GM23338 (cell line): ENCODE measurements at regions not wholly inside any gene's neighbourhood (a gene's known extent, or its start where the extent isn't known, plus 50 kb on each side); places are given as distances from the start of the nearest gene placed in this dataset.

Source experiments
- CREB1 ChIP-seq: fragments of 250-450 bp; sonication (Bioruptor Pico); IDR thresholded peaks from 2 replicates; pipeline ENCODE4 v1.5.0; 2020; ENCODE audit warnings: low read depth, mild to moderate bottlenecking, moderate library complexity
- EZH2 ChIP-seq: fragments of 200-600 bp; sonication (generic); IDR thresholded peaks from one replicate; pipeline ENCODE4 v1.8.0; 2017; ENCODE audit warnings: antibody characterized with exemption, mild to moderate bottlenecking, low read depth; ENCODE audit not compliant: unreplicated experiment
- EZH2phosphoT487 ChIP-seq: fragments of 200-600 bp; sonication (generic); IDR thresholded peaks from one replicate; pipeline ENCODE4 v1.8.1; 2018; ENCODE audit warnings: antibody characterized with exemption; ENCODE audit not compliant: unreplicated experiment
- NANOG ChIP-seq: IDR thresholded peaks from 2 replicates; pipeline ENCODE4 v1.6.1; 2016; ENCODE audit warnings: antibody characterized with exemption, borderline replicate concordance
- POLR2AphosphoS5 ChIP-seq: IDR thresholded peaks from 2 replicates; pipeline ENCODE4 v1.6.1; 2016; ENCODE audit warnings: antibody characterized with exemption, low read depth
- ZNF114 ChIP-seq: fragments of 250-450 bp; sonication (Bioruptor Pico); IDR thresholded peaks from 2 replicates; pipeline ENCODE4 v1.5.0; 2020; ENCODE audit warnings: mild to moderate bottlenecking, moderate library complexity
- ZNF331 ChIP-seq: fragments of 250-450 bp; sonication (Bioruptor Pico); IDR thresholded peaks from 2 replicates; pipeline ENCODE4 v1.5.0; 2020; ENCODE audit warnings: low read depth, mild to moderate bottlenecking, moderate library complexity
- TF ChIP-seq, protein P1 (sequence below): fragments of 250-450 bp; sonication (Bioruptor Pico); IDR thresholded peaks from 2 replicates; pipeline ENCODE4 v1.5.0; 2020; ENCODE audit warnings: mild to moderate bottlenecking, moderate library complexity
- TF ChIP-seq, protein P2 (sequence below): IDR thresholded peaks from 2 replicates; pipeline ENCODE4 v1.6.1; 2016; ENCODE audit warnings: antibody characterized with exemption
- TF ChIP-seq, protein P3 (sequence below): IDR thresholded peaks from one replicate; pipeline ENCODE4 v1.6.1; 2018; ENCODE audit warnings: antibody characterized with exemption; ENCODE audit not compliant: unreplicated experiment

DNA sequence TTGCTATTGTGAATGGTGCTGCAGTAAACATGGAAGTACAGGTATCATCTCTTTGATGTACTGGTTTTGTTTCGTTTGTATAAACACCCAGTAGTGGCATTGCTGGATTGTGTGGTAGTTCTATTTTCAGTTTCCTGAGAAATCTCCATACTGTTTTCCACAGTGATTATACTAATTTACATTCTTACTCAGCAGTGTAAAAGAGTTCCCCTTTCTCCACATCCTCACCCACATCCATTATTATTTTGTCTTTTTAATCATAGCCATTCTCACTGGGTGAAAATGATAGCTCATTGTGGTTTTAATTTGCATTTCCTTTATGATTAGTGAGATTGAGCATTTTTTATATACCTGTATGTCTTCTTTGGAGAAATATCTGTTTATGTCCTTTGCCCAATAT lies 62.3 kb upstream of the PARP4 start (continued):
- TF ChIP-seq, protein P1, sequence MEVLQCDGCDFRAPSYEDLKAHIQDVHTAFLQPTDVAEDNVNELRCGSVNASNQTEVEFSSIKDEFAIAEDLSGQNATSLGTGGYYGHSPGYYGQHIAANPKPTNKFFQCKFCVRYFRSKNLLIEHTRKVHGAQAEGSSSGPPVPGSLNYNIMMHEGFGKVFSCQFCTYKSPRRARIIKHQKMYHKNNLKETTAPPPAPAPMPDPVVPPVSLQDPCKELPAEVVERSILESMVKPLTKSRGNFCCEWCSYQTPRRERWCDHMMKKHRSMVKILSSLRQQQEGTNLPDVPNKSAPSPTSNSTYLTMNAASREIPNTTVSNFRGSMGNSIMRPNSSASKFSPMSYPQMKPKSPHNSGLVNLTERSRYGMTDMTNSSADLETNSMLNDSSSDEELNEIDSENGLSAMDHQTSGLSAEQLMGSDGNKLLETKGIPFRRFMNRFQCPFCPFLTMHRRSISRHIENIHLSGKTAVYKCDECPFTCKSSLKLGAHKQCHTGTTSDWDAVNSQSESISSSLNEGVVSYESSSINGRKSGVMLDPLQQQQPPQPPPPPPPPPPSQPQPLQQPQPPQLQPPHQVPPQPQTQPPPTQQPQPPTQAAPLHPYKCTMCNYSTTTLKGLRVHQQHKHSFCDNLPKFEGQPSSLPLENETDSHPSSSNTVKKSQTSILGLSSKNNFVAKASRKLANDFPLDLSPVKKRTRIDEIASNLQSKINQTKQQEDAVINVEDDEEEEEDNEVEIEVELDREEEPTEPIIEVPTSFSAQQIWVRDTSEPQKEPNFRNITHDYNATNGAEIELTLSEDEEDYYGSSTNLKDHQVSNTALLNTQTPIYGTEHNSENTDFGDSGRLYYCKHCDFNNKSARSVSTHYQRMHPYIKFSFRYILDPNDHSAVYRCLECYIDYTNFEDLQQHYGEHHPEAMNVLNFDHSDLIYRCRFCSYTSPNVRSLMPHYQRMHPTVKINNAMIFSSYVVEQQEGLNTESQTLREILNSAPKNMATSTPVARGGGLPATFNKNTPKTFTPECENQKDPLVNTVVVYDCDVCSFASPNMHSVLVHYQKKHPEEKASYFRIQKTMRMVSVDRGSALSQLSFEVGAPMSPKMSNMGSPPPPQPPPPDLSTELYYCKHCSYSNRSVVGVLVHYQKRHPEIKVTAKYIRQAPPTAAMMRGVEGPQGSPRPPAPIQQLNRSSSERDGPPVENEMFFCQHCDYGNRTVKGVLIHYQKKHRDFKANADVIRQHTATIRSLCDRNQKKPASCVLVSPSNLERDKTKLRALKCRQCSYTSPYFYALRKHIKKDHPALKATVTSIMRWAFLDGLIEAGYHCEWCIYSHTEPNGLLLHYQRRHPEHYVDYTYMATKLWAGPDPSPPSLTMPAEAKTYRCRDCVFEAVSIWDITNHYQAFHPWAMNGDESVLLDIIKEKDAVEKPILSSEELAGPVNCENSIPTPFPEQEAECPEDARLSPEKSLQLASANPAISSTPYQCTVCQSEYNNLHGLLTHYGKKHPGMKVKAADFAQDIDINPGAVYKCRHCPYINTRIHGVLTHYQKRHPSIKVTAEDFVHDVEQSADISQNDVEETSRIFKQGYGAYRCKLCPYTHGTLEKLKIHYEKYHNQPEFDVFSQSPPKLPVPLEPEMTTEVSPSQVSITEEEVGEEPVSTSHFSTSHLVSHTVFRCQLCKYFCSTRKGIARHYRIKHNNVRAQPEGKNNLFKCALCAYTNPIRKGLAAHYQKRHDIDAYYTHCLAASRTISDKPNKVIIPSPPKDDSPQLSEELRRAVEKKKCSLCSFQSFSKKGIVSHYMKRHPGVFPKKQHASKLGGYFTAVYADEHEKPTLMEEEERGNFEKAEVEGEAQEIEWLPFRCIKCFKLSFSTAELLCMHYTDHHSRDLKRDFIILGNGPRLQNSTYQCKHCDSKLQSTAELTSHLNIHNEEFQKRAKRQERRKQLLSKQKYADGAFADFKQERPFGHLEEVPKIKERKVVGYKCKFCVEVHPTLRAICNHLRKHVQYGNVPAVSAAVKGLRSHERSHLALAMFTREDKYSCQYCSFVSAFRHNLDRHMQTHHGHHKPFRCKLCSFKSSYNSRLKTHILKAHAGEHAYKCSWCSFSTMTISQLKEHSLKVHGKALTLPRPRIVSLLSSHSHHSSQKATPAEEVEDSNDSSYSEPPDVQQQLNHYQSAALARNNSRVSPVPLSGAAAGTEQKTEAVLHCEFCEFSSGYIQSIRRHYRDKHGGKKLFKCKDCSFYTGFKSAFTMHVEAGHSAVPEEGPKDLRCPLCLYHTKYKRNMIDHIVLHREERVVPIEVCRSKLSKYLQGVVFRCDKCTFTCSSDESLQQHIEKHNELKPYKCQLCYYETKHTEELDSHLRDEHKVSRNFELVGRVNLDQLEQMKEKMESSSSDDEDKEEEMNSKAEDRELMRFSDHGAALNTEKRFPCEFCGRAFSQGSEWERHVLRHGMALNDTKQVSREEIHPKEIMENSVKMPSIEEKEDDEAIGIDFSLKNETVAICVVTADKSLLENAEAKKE (CRISPR knock-in tag): no peak
- no peak for TF ChIP-seq EZH2phosphoT487
- TF ChIP-seq ZNF331 (CRISPR knock-in tag): no peak
- no peak for TF ChIP-seq CREB1
- TF ChIP-seq POLR2AphosphoS5: no peak
- TF ChIP-seq, protein P2, sequence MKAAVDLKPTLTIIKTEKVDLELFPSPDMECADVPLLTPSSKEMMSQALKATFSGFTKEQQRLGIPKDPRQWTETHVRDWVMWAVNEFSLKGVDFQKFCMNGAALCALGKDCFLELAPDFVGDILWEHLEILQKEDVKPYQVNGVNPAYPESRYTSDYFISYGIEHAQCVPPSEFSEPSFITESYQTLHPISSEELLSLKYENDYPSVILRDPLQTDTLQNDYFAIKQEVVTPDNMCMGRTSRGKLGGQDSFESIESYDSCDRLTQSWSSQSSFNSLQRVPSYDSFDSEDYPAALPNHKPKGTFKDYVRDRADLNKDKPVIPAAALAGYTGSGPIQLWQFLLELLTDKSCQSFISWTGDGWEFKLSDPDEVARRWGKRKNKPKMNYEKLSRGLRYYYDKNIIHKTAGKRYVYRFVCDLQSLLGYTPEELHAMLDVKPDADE: no peak
- TF ChIP-seq, protein P3, sequence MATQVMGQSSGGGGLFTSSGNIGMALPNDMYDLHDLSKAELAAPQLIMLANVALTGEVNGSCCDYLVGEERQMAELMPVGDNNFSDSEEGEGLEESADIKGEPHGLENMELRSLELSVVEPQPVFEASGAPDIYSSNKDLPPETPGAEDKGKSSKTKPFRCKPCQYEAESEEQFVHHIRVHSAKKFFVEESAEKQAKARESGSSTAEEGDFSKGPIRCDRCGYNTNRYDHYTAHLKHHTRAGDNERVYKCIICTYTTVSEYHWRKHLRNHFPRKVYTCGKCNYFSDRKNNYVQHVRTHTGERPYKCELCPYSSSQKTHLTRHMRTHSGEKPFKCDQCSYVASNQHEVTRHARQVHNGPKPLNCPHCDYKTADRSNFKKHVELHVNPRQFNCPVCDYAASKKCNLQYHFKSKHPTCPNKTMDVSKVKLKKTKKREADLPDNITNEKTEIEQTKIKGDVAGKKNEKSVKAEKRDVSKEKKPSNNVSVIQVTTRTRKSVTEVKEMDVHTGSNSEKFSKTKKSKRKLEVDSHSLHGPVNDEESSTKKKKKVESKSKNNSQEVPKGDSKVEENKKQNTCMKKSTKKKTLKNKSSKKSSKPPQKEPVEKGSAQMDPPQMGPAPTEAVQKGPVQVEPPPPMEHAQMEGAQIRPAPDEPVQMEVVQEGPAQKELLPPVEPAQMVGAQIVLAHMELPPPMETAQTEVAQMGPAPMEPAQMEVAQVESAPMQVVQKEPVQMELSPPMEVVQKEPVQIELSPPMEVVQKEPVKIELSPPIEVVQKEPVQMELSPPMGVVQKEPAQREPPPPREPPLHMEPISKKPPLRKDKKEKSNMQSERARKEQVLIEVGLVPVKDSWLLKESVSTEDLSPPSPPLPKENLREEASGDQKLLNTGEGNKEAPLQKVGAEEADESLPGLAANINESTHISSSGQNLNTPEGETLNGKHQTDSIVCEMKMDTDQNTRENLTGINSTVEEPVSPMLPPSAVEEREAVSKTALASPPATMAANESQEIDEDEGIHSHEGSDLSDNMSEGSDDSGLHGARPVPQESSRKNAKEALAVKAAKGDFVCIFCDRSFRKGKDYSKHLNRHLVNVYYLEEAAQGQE: no peak
- no peak for TF ChIP-seq NANOG
- no peak for TF ChIP-seq EZH2
- no peak for TF ChIP-seq ZNF114 (CRISPR knock-in tag)
